HG02678 (cell line): ENCODE measurements at regions not wholly inside any gene's neighbourhood (a gene's known extent, or its start where the extent isn't known, plus 50 kb on each side); places are given as distances from the start of the nearest gene placed in this dataset.
A peak's percentile ranks its signal among the peaks of the same experiment; 100 is the strongest.
"Not testable (repeated sequence)": the region's sequence is repeated elsewhere in the genome, so short reads cannot be mapped to it uniquely, and the experiment has no call there.

Experiments used
- ATAC-seq: cut with Tn5 transposase; IDR thresholded peaks from one replicate; pipeline ENCODE4 v1.9.1; 2021; ENCODE audit warnings: mild to moderate bottlenecking, moderate library complexity; ENCODE audit not compliant: unreplicated experiment

- ATAC-seq, result no peak
These were observed 109.0 kb downstream of the ANXA3 start for GRCh38 chr4:78660559-78660958.

- no peak for ATAC-seq
These were observed 109.6 kb downstream of the ANXA3 start for GRCh38 chr4:78661086-78661690.

- ATAC-seq, result peak; percentile 84
These were observed 110.5 kb downstream of the ANXA3 start for GRCh38 chr4:78661921-78662521.

GRCh38 chr4:78662658-78663057 lies 111.1 kb downstream of the ANXA3 start:
- ATAC-seq, result no peak

GRCh38 chr4:78664296-78664695 lies 111.9 kb upstream of the BMP2K start:
- not testable (repeated sequence) for ATAC-seq

GRCh38 chr4:78665216-78665770 lies 110.9 kb upstream of the BMP2K start:
- ATAC-seq, result no peak

- ATAC-seq, result no peak
These were observed 109.3 kb upstream of the BMP2K start for GRCh38 chr4:78666830-78667258.

- no peak for ATAC-seq
These were observed 108.8 kb upstream of the BMP2K start for GRCh38 chr4:78667325-78667724.

- ATAC-seq, result peak; percentile 94
These were observed 108.4 kb upstream of the BMP2K start for GRCh38 chr4:78667764-78668163.

GRCh38 chr4:78669453-78669852 lies 106.7 kb upstream of the BMP2K start:
- no peak for ATAC-seq

GRCh38 chr4:78671903-78672815 lies 104.0 kb upstream of the BMP2K start:
- ATAC-seq, result no peak

- ATAC-seq, result no peak
These were observed 102.8 kb upstream of the BMP2K start for GRCh38 chr4:78673337-78673736.

- no peak for ATAC-seq
These were observed 100.8 kb upstream of the BMP2K start for GRCh38 chr4:78675325-78675724.

- no peak for ATAC-seq
These were observed 94.1 kb upstream of the BMP2K start for GRCh38 chr4:78682070-78682469.

- no peak for ATAC-seq
These were observed 92.8 kb upstream of the BMP2K start for GRCh38 chr4:78683352-78683751.

- no peak for ATAC-seq
These were observed 91.6 kb upstream of the BMP2K start for GRCh38 chr4:78684325-78685079.

GRCh38 chr4:78687818-78688217 lies 88.3 kb upstream of the BMP2K start:
- no peak for ATAC-seq

- ATAC-seq, result no peak
These were observed 87.8 kb upstream of the BMP2K start for GRCh38 chr4:78688366-78688765.

- no peak for ATAC-seq
These were observed 86.9 kb upstream of the BMP2K start for GRCh38 chr4:78689261-78689660.

GRCh38 chr4:78689700-78690323 lies 86.3 kb upstream of the BMP2K start:
- no peak for ATAC-seq
